GM23338 (cell line): ENCODE measurements at regions not wholly inside any gene's neighbourhood (a gene's known extent, or its start where the extent isn't known, plus 50 kb on each side); places are given as distances from the start of the nearest gene placed in this dataset.
"Not testable (repeated sequence)": the region's sequence is repeated elsewhere in the genome, so short reads cannot be mapped to it uniquely, and the experiment has no call there.

Experiments used
- ATAC-seq: fragments of 200-7000 bp; cut with Tn5 transposase; 3 replicates; pipeline ENCODE4 v1.9.1; 2020
- DNase-seq: peaks from one replicate; pipeline ENCODE4 v3.0.0-alpha.2; 2015; ENCODE audit warnings: low spot score
- H2AFZ ChIP-seq: fragments of 200-600 bp; sonication (generic); 2 replicates; pipeline ENCODE4 v1.8.0; 2016; ENCODE audit warnings: antibody characterized with exemption, mild to moderate bottlenecking, moderate library complexity
- H3F3A ChIP-seq: fragments of 200-600 bp; sonication (generic); replicated peaks from 2 replicates; pipeline ENCODE4 v1.8.0; 2017; ENCODE audit warnings: antibody characterized with exemption, mixed run types, low read depth
- H3K27ac ChIP-seq: fragments of 200-600 bp; sonication (generic); 2 replicates; pipeline ENCODE4 v1.6.1; 2016; ENCODE audit warnings: low read depth
- H3K27me3 ChIP-seq: fragments of 200-600 bp; sonication (generic); 2 replicates; pipeline ENCODE4 v1.8.0; 2016; ENCODE audit warnings: mild to moderate bottlenecking, mixed run types, moderate library complexity; ENCODE audit not compliant: insufficient read depth
- H3K36me3 ChIP-seq: fragments of 200-600 bp; sonication (generic); 2 replicates; pipeline ENCODE4 v1.8.0; 2016; ENCODE audit warnings: mild to moderate bottlenecking; ENCODE audit not compliant: insufficient read depth
- H3K4me1 ChIP-seq: fragments of 200-600 bp; sonication (generic); 2 replicates; pipeline ENCODE4 v1.8.0; 2016; ENCODE audit warnings: mild to moderate bottlenecking, moderate library complexity; ENCODE audit not compliant: insufficient read depth
- H3K4me2 ChIP-seq: fragments of 200-600 bp; sonication (generic); 2 replicates; pipeline ENCODE4 v1.7.1; 2017; ENCODE audit warnings: mixed run types
- H3K4me3 ChIP-seq: fragments of 200-600 bp; sonication (generic); 2 replicates; pipeline ENCODE4 v1.6.1; 2016; ENCODE audit warnings: mixed run types
- H3K79me2 ChIP-seq: fragments of 200-600 bp; sonication (generic); replicated peaks from 2 replicates; pipeline ENCODE4 v1.8.0; 2017; ENCODE audit warnings: mild to moderate bottlenecking; ENCODE audit not compliant: insufficient read depth
- H3K9me2 ChIP-seq: fragments of 200-600 bp; sonication (generic); 2 replicates; pipeline ENCODE4 v1.8.0; 2017; ENCODE audit not compliant: insufficient read depth
- H4K20me1 ChIP-seq: fragments of 200-600 bp; sonication (generic); replicated peaks from 2 replicates; pipeline ENCODE4 v1.8.0; 2017; ENCODE audit warnings: mild to moderate bottlenecking; ENCODE audit not compliant: insufficient read depth
- H3K27ac Mint-ChIP-seq: 2 replicates; pipeline ENCODE4 v1.8.0; 2020; ENCODE audit warnings: inconsistent platforms, mild to moderate bottlenecking, moderate library complexity, mixed read lengths
- H3K27me3 Mint-ChIP-seq: 3 replicates; pipeline ENCODE4 v1.8.0; 2022; ENCODE audit warnings: low read depth, mild to moderate bottlenecking, moderate library complexity, mixed read lengths, inconsistent platforms; ENCODE audit not compliant: insufficient read depth, poor library complexity
- H3K36me3 Mint-ChIP-seq: 3 replicates; pipeline ENCODE4 v1.8.0; 2021; ENCODE audit warnings: low read depth, mild to moderate bottlenecking, inconsistent platforms, moderate library complexity, mixed read lengths
- H3K4me1 Mint-ChIP-seq: 3 replicates; pipeline ENCODE4 v1.8.0; 2020; ENCODE audit warnings: mild to moderate bottlenecking, inconsistent platforms, mixed read lengths
- H3K4me3 Mint-ChIP-seq: 3 replicates; pipeline ENCODE4 v1.8.0; 2021; ENCODE audit warnings: moderate library complexity, mild to moderate bottlenecking, inconsistent platforms, mixed read lengths
- H3K9me3 Mint-ChIP-seq: 3 replicates; pipeline ENCODE4 v1.8.0; 2020; ENCODE audit warnings: moderate library complexity, mild to moderate bottlenecking, inconsistent platforms, mixed read lengths
- CREB1 ChIP-seq: fragments of 250-450 bp; sonication (Bioruptor Pico); IDR thresholded peaks from 2 replicates; pipeline ENCODE4 v1.5.0; 2020; ENCODE audit warnings: low read depth, mild to moderate bottlenecking, moderate library complexity
- ETS1 ChIP-seq: IDR thresholded peaks from 2 replicates; pipeline ENCODE4 v1.6.1; 2016; ENCODE audit warnings: antibody characterized with exemption
- EZH2 ChIP-seq: fragments of 200-600 bp; sonication (generic); IDR thresholded peaks from one replicate; pipeline ENCODE4 v1.8.0; 2017; ENCODE audit warnings: antibody characterized with exemption, mild to moderate bottlenecking, low read depth; ENCODE audit not compliant: unreplicated experiment
- EZH2phosphoT487 ChIP-seq: fragments of 200-600 bp; sonication (generic); IDR thresholded peaks from one replicate; pipeline ENCODE4 v1.8.1; 2018; ENCODE audit warnings: antibody characterized with exemption; ENCODE audit not compliant: unreplicated experiment
- NANOG ChIP-seq: IDR thresholded peaks from 2 replicates; pipeline ENCODE4 v1.6.1; 2016; ENCODE audit warnings: antibody characterized with exemption, borderline replicate concordance
- POLR2AphosphoS5 ChIP-seq: IDR thresholded peaks from 2 replicates; pipeline ENCODE4 v1.6.1; 2016; ENCODE audit warnings: antibody characterized with exemption, low read depth
- STAT1 ChIP-seq: IDR thresholded peaks from one replicate; pipeline ENCODE4 v1.6.1; 2016; ENCODE audit warnings: antibody characterized with exemption; ENCODE audit not compliant: unreplicated experiment
- ZNF114 ChIP-seq: fragments of 250-450 bp; sonication (Bioruptor Pico); IDR thresholded peaks from 2 replicates; pipeline ENCODE4 v1.5.0; 2020; ENCODE audit warnings: mild to moderate bottlenecking, moderate library complexity
- ZNF462 ChIP-seq: fragments of 250-450 bp; sonication (Bioruptor Pico); IDR thresholded peaks from 2 replicates; pipeline ENCODE4 v1.5.0; 2020; ENCODE audit warnings: mild to moderate bottlenecking, moderate library complexity

GRCh38 chr1:161439280-161440232 lies 65.7 kb upstream of the FCGR2A start:
- TF ChIP-seq EZH2 (peak; percentile 33), CREB1 (CRISPR knock-in tag) (no peak)
- Histone ChIP-seq H3K27me3 (peaks cover 41% of the 10 kb centered on the region), H4K20me1 (no peaks in the 10 kb centered on the region), H3F3A (0 out of 2 replicates have a peak, but pooled peaks cover 3% of the 10 kb centered on the region), H2AFZ (peak overlapping the region; percentile 96), H3K79me2 (no peaks in the 10 kb centered on the region), H3K9me2 (no peaks in the 10 kb centered on the region), H3K4me3 (peak overlapping the region; percentile 81), H3K4me2 (peak overlapping the region; percentile 89), H3K4me1 (peaks cover 4% of the 10 kb centered on the region; the same call in 1 of the 2 replicates), H3K27ac (no peak overlapping the region), H3K36me3 (no peaks in the 10 kb centered on the region)
- Mint-ChIP-seq H3K9me3 (peaks cover 3% of the 10 kb centered on the region; the same call in 2 of the 3 replicates), H3K4me1 (peaks cover 8% of the 10 kb centered on the region), H3K4me3 (peak overlapping the region; percentile 91), H3K27ac (no peak overlapping the region; the same call in 1 of the 2 replicates), H3K36me3 (peaks cover 3% of the 10 kb centered on the region; the same call in 1 of the 3 replicates), H3K27me3 (peaks cover 44% of the 10 kb centered on the region)
- DNase-seq (peak; percentile 43), ATAC-seq (no peak)

GRCh38 chr1:161433191-161433590 lies 65.5 kb upstream of the CFAP126 start:
- H3K4me3 ChIP-seq, H3K4me3 Mint-ChIP-seq, H3K4me2 ChIP-seq, H3K79me2 ChIP-seq, DNase-seq, H3K4me1 ChIP-seq, H3K36me3 ChIP-seq, H4K20me1 ChIP-seq, H3K36me3 Mint-ChIP-seq, H3K27ac Mint-ChIP-seq, H2AFZ ChIP-seq, H3K9me2 ChIP-seq, H3K27ac ChIP-seq, H3K4me1 Mint-ChIP-seq, H3F3A ChIP-seq, ATAC-seq, H3K9me3 Mint-ChIP-seq: not testable (repeated sequence)
- peaks cover 16% of the 10 kb centered on the region for H3K27me3 Mint-ChIP-seq
- H3K27me3 ChIP-seq = peaks cover 28% of the 10 kb centered on the region

GRCh38 chr1:161432091-161432490 lies 64.4 kb upstream of the CFAP126 start:
- no peak overlapping the region for H3K4me3 ChIP-seq
- H4K20me1 ChIP-seq = no peaks in the 10 kb centered on the region
- peaks cover 2% of the 10 kb centered on the region; the same call in 2 of the 3 replicates for H3K4me1 Mint-ChIP-seq
- no peaks in the 10 kb centered on the region for H3K4me1 ChIP-seq
- no peak overlapping the region for H2AFZ ChIP-seq
- H3K36me3 Mint-ChIP-seq = no peaks in the 10 kb centered on the region
- H3K79me2 ChIP-seq = no peaks in the 10 kb centered on the region
- H3K27me3 ChIP-seq = peaks cover 17% of the 10 kb centered on the region
- no peak overlapping the region for H3K4me2 ChIP-seq
- H3K27ac Mint-ChIP-seq = no peak overlapping the region
- no peak overlapping the region for H3K4me3 Mint-ChIP-seq
- ATAC-seq (no peak), DNase-seq (no peak)
- no peaks in the 10 kb centered on the region for H3K9me2 ChIP-seq
- no peaks in the 10 kb centered on the region for H3F3A ChIP-seq
- peaks cover 10% of the 10 kb centered on the region for H3K27me3 Mint-ChIP-seq
- H3K9me3 Mint-ChIP-seq = peaks cover 4% of the 10 kb centered on the region; the same call in 2 of the 3 replicates
- no peak overlapping the region for H3K27ac ChIP-seq
- no peaks in the 10 kb centered on the region for H3K36me3 ChIP-seq
- TF ChIP-seq EZH2phosphoT487 (no peak), STAT1 (no peak), NANOG (no peak), ZNF462 (no peak), POLR2AphosphoS5 (no peak), ETS1 (no peak), ZNF114 (CRISPR knock-in tag) (no peak)
